HG03432 (cell line): ENCODE measurements at regions not wholly inside any gene's neighbourhood (a gene's known extent, or its start where the extent isn't known, plus 50 kb on each side); places are given as distances from the start of the nearest gene placed in this dataset.

ENCODE experiments used
- ATAC-seq: cut with Tn5 transposase; IDR thresholded peaks from one replicate; pipeline ENCODE4 v1.9.1; 2021; ENCODE audit warnings: mild to moderate bottlenecking, moderate library complexity; ENCODE audit not compliant: unreplicated experiment

GRCh38 chr2:234623521-234623991 lies 126.7 kb upstream of the ARL4C start:
- ATAC-seq = no peak

- ATAC-seq = no peak
These were observed 124.2 kb upstream of the ARL4C start for GRCh38 chr2:234621120-234621519.

- no peak for ATAC-seq
These were observed 123.1 kb upstream of the ARL4C start for GRCh38 chr2:234620018-234620417.

GRCh38 chr2:234615643-234616356 lies 118.9 kb upstream of the ARL4C start:
- no peak for ATAC-seq

- ATAC-seq = no peak
These were observed 114.3 kb upstream of the ARL4C start for GRCh38 chr2:234611209-234611608.

- no peak for ATAC-seq
These were observed 112.1 kb upstream of the ARL4C start for GRCh38 chr2:234608946-234609345.

- ATAC-seq = no peak
These were observed 110.8 kb upstream of the ARL4C start for GRCh38 chr2:234607691-234608090.

- ATAC-seq = no peak
These were observed 110.0 kb upstream of the ARL4C start for GRCh38 chr2:234606896-234607295.

GRCh38 chr2:234603619-234604018 lies 106.7 kb upstream of the ARL4C start:
- ATAC-seq = no peak

- ATAC-seq = no peak
These were observed 104.3 kb upstream of the ARL4C start for GRCh38 chr2:234601213-234601612.

GRCh38 chr2:234597576-234597861 lies 100.6 kb upstream of the ARL4C start:
- ATAC-seq = no peak

- no peak for ATAC-seq
These were observed 100.1 kb upstream of the ARL4C start for GRCh38 chr2:234596696-234597575.

GRCh38 chr2:234595829-234596228 lies 98.9 kb upstream of the ARL4C start:
- no peak for ATAC-seq

GRCh38 chr2:234594715-234595114 lies 97.8 kb upstream of the ARL4C start:
- no peak for ATAC-seq

- ATAC-seq = no peak
These were observed 96.8 kb upstream of the ARL4C start for GRCh38 chr2:234593636-234594035.

- no peak for ATAC-seq
These were observed 95.7 kb upstream of the ARL4C start for GRCh38 chr2:234592541-234592940.

GRCh38 chr2:234590076-234590475 lies 93.2 kb upstream of the ARL4C start:
- ATAC-seq = no peak

- ATAC-seq = no peak
These were observed 91.2 kb upstream of the ARL4C start for GRCh38 chr2:234588054-234588430.

GRCh38 chr2:234587341-234588053 lies 90.6 kb upstream of the ARL4C start:
- no peak for ATAC-seq

GRCh38 chr2:234583331-234583730 lies 86.5 kb upstream of the ARL4C start:
- no peak for ATAC-seq

GRCh38 chr2:234580686-234581085 lies 83.8 kb upstream of the ARL4C start:
- no peak for ATAC-seq
